A549 (cell line): ENCODE measurements at regions not wholly inside any gene's neighbourhood (a gene's known extent, or its start where the extent isn't known, plus 50 kb on each side); places are given as distances from the start of the nearest gene placed in this dataset.

Experiments used
- ATAC-seq, 2 experiments: fragments of 200-7000 bp in 1 of 2; fragments of >200 bp in 1 of 2; cut with Nextera tagmentation in 1 of 2; cut with Tn5 transposase in 1 of 2; 3 replicates each; pipeline versions ENCODE4 v1.8.0 to v1.9.1; 2018 to 2020; ENCODE audit warnings: mild to moderate bottlenecking in 1 of 2, moderate library complexity in 1 of 2
- CTCF ChIA-PET: fragments of 300-600 bp; sonication (Branson Sonifier 250); formaldehyde crosslinking; extraction: SDS; loops from one replicate; lab custom pipeline; 2021; ENCODE audit warnings: antibody characterized with exemption, inconsistent platforms; lab: Yijun Ruan, JAX
- POLR2A ChIA-PET: fragments of 350-600 bp; formaldehyde crosslinking; extraction: SDS; loops from one replicate; lab custom pipeline; 2021; ENCODE audit warnings: antibody characterized with exemption, inconsistent platforms; lab: Yijun Ruan, JAX
- DNase-seq, 2 experiments: peaks; one replicate each; pipeline versions ENCODE4 v3.0.0 to v3.0.0-alpha.2; 2011 to 2016; ENCODE audit warnings: low read depth in 1 of 2, low spot score in 1 of 2
- FAIRE-seq: peaks from 2 replicates; lab custom pipeline; 2011; peaks lifted over from hg19 to GRCh38; lab: Jason Lieb, UNC
- H3K27ac ChIP-seq, 2 experiments: fragments of >200 bp; sonication (Bioruptor Twin); formaldehyde crosslinking; 3 replicates each; pipeline ENCODE4 v1.5.1; 2016 to 2017
- H3K4me1 ChIP-seq: fragments of >200 bp; sonication (Bioruptor Twin); formaldehyde crosslinking; 3 replicates; pipeline ENCODE4 v1.6.1; 2016
- H3K4me2 ChIP-seq: fragments of >200 bp; sonication (Bioruptor Twin); formaldehyde crosslinking; 3 replicates; pipeline ENCODE4 v1.6.1; 2016
- H3K4me3 ChIP-seq: fragments of >200 bp; sonication (Bioruptor Twin); formaldehyde crosslinking; 3 replicates; pipeline ENCODE4 v1.5.1; 2016
- H3K9me3 ChIP-seq: fragments of >200 bp; sonication (Bioruptor Twin); formaldehyde crosslinking; 3 replicates; pipeline ENCODE4 v1.6.1; 2016
- ATOH8 ChIP-seq: fragments of 250-450 bp; sonication (Bioruptor Pico); IDR thresholded peaks from 2 replicates; pipeline ENCODE4 v1.5.0; 2020; ENCODE audit warnings: low read depth, mild to moderate bottlenecking, moderate library complexity
- BHLHE40 ChIP-seq: IDR thresholded peaks from 2 replicates; pipeline ENCODE4 v1.6.1; 2012; ENCODE audit warnings: low read depth, low read length, inconsistent platforms
- CBX8 ChIP-seq: fragments of 200-600 bp; sonication (generic); IDR thresholded peaks from 2 replicates; pipeline ENCODE4 v1.6.1; 2016
- EP300 ChIP-seq, 2 experiments: fragments of >200 bp; sonication (Bioruptor Twin); formaldehyde crosslinking; IDR thresholded peaks; 2 replicates in 1 of 2; 3 replicates in 1 of 2; pipeline ENCODE4 v1.6.1; 2016 to 2017
- FOXS1 ChIP-seq: fragments of 250-450 bp; sonication (Bioruptor Pico); IDR thresholded peaks from 2 replicates; pipeline ENCODE4 v1.5.0; 2020; ENCODE audit warnings: mild to moderate bottlenecking, moderate library complexity
- GATA3 ChIP-seq: IDR thresholded peaks from 2 replicates; pipeline ENCODE4 v1.6.1; 2012; ENCODE audit warnings: borderline replicate concordance
- HOXB5 ChIP-seq: fragments of 250-450 bp; sonication (Bioruptor Pico); IDR thresholded peaks from 2 replicates; pipeline ENCODE4 v1.5.0; 2020; ENCODE audit warnings: mild to moderate bottlenecking, moderate library complexity
- JUNB ChIP-seq: fragments of >200 bp; sonication (Bioruptor Twin); formaldehyde crosslinking; IDR thresholded peaks from 2 replicates; pipeline ENCODE4 v1.6.1; 2016
- MAFK ChIP-seq: fragments of 450-650 bp; IDR thresholded peaks from 2 replicates; pipeline ENCODE4 v1.6.1; 2014; ENCODE audit not compliant: partially characterized antibody
- MYC ChIP-seq: IDR thresholded peaks from 2 replicates; pipeline ENCODE4 v1.6.1; 2012; ENCODE audit warnings: mild to moderate bottlenecking, inconsistent platforms, low read length, improper control_type of control experiment, borderline replicate concordance
- NR3C1 ChIP-seq: fragments of >200 bp; sonication (Bioruptor Twin); formaldehyde crosslinking; IDR thresholded peaks from 3 replicates; pipeline ENCODE4 v1.6.1; 2017
- PBX3 ChIP-seq: IDR thresholded peaks from 2 replicates; pipeline ENCODE4 v1.6.1; 2012
- POLR2A ChIP-seq: IDR thresholded peaks from 2 replicates; pipeline ENCODE4 v1.6.1; 2012; ENCODE audit warnings: mild to moderate bottlenecking, low read length
- REST ChIP-seq: fragments of 200-600 bp; sonication (generic); IDR thresholded peaks from 2 replicates; pipeline ENCODE4 v1.6.1; 2016; ENCODE audit warnings: antibody characterized with exemption, mild to moderate bottlenecking, moderate library complexity
- RFX5 ChIP-seq: fragments of 450-650 bp; IDR thresholded peaks from 2 replicates; pipeline ENCODE4 v1.7.1; 2014; ENCODE audit warnings: antibody characterized with exemption, mild to moderate bottlenecking, moderate library complexity
- TFCP2L1 ChIP-seq: fragments of 250-450 bp; sonication (Bioruptor Pico); IDR thresholded peaks from 2 replicates; pipeline ENCODE4 v1.5.0; 2021; ENCODE audit warnings: mild to moderate bottlenecking
- TP53 ChIP-seq: fragments of 250-450 bp; sonication (Bioruptor Pico); IDR thresholded peaks from 2 replicates; pipeline ENCODE4 v1.5.0; 2021; ENCODE audit warnings: mild to moderate bottlenecking, moderate library complexity
- USF2 ChIP-seq: fragments of 450-650 bp; IDR thresholded peaks from 2 replicates; pipeline ENCODE4 v1.6.1; 2014; ENCODE audit warnings: antibody characterized with exemption
- ZFP36 ChIP-seq: fragments of 450-650 bp; IDR thresholded peaks from 2 replicates; pipeline ENCODE4 v1.6.1; 2014; ENCODE audit warnings: borderline replicate concordance; ENCODE audit not compliant: partially characterized antibody
- ZNF302 ChIP-seq: fragments of 250-450 bp; sonication (Bioruptor Pico); IDR thresholded peaks from 2 replicates; pipeline ENCODE4 v1.9.0; 2021; ENCODE audit warnings: inconsistent platforms, mild to moderate bottlenecking, moderate library complexity
- WGBS: methylation state at CpG from one replicate; pipeline ENCODE4 v1.1.6; 2017; ENCODE audit errors: missing lambda C conversion rate; 5-methylcytosine and 5-hydroxymethylcytosine counted together

- TF ChIP-seq MAFK, result no peak
- TF ChIP-seq JUNB, result no peak
- TF ChIP-seq ZFP36, result no peak
- no peak for TF ChIP-seq GATA3
- TF ChIP-seq RFX5, result no peak
These were observed 216.7 kb downstream of the ABHD5 start (continued) for GRCh38 chr3:43907508-43907858.

GRCh38 chr3:43908456-43908855 lies 217.7 kb downstream of the ABHD5 start:
- ATAC-seq (no peak), DNase-seq (no peak), FAIRE-seq (no peak)
- no peaks in the 10 kb centered on the region for H3K4me1 ChIP-seq
- ChIA-PET POLR2A (no interaction called here), CTCF (interaction anchor here (1.1 to 1.3 kb wide), 2 partner anchors 92 to 139 kb away, joined by 3 read pairs; no protein-coding TSS in a partner anchor)
- no peak overlapping the region for H3K27ac ChIP-seq
- TF ChIP-seq REST, result no peak
- no peak for TF ChIP-seq POLR2A
- TF ChIP-seq CBX8, result no peak
- TF ChIP-seq JUNB, result no peak
- TF ChIP-seq ZFP36, result no peak
- H3K4me2 ChIP-seq, result no peak overlapping the region
- no peaks in the 10 kb centered on the region for H3K9me3 ChIP-seq
- 95% methylated on average over 5 of the region's 5 CpGs for WGBS
- H3K4me3 ChIP-seq, result no peak overlapping the region

GRCh38 chr3:43909149-43909548 lies 218.4 kb downstream of the ABHD5 start:
- H3K27ac ChIP-seq, result no peak overlapping the region
- CTCF ChIA-PET, result interaction anchor here (1.1 to 1.3 kb wide), 2 partner anchors 91 to 140 kb away, joined by 3 read pairs; no protein-coding TSS in a partner anchor
- DNase-seq (no peak), ATAC-seq (no peak), FAIRE-seq (no peak)
- H3K9me3 ChIP-seq, result no peaks in the 10 kb centered on the region
- no peaks in the 10 kb centered on the region for H3K4me1 ChIP-seq
- no peak overlapping the region for H3K4me2 ChIP-seq
- no peak for TF ChIP-seq FOXS1 (CRISPR knock-in tag)
- no peak for TF ChIP-seq TP53
- TF ChIP-seq NR3C1, result no peak
- TF ChIP-seq ZFP36, result no peak
- TF ChIP-seq TFCP2L1, result no peak
- no peak for TF ChIP-seq ZNF302
- no peak overlapping the region for H3K4me3 ChIP-seq
- 80% methylated on average over 3 of the region's 3 CpGs for WGBS
- POLR2A ChIA-PET, result no interaction called here

GRCh38 chr3:43910750-43911149 lies 220.0 kb downstream of the ABHD5 start:
- CTCF ChIA-PET, result no interaction called here
- POLR2A ChIA-PET, result no interaction called here
- Histone ChIP-seq H3K4me1 (no peaks in the 10 kb centered on the region), H3K27ac (no peak overlapping the region), H3K4me2 (no peak overlapping the region), H3K9me3 (no peaks in the 10 kb centered on the region), H3K4me3 (no peak overlapping the region)
- DNase-seq (no peak), FAIRE-seq (no peak), ATAC-seq (no peak)
- TF ChIP-seq MYC (no peak), TFCP2L1 (no peak), POLR2A (no peak), HOXB5 (CRISPR knock-in tag) (no peak), EP300 (IDR thresholded peaks at IDR 0.05) (no peak), ATOH8 (CRISPR knock-in tag) (no peak), BHLHE40 (no peak), PBX3 (no peak), USF2 (no peak)
- 97% methylated on average over 2 of the region's 2 CpGs for WGBS
